ENCODE measurements at regions not wholly inside any gene's neighbourhood (a gene's known extent, or its start where the extent isn't known, plus 50 kb on each side); places are given as distances from the start of the nearest gene placed in this dataset.

DNA sequence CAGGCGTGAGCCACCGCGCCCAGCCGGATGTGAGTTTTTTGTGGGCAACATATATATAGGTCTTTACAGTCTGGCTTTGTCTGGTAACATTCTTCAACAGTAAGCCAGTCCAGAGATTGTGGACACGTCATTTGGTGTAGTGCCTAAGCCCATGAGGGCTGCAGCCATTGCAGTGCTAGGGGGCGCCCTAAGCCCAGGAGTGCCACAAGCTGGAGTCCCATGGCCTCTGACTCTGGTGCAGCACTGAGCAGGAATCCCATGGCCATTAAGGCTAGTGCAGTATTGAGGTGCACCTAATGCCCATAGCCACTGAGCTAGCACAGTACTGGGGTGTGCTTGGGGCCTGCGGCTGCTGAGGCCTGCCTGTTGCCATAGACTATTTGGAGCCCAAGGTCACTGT lies 136.4 kb upstream of the NDN start:
- H3K27me3 ChIP-seq (ENCODE audit: insufficient read depth, low read depth, low read length), result no peaks in the 10 kb centered on the region
- no peaks in the 10 kb centered on the region for H3K36me3 ChIP-seq (ENCODE audit: insufficient read depth, low read length)
- H3K9ac ChIP-seq (ENCODE audit: low read length), result no peak overlapping the region
- TF ChIP-seq CTCF (IDR thresholded peaks at IDR 0.05; ENCODE audit: poor library complexity, severe bottlenecking), result no peak
- TF ChIP-seq EZH2 (IDR thresholded peaks at IDR 0.05; ENCODE audit: borderline replicate concordance, insufficient read depth, low read length, poor library complexity, severe bottlenecking), result no peak
- TF ChIP-seq TAF1 (IDR thresholded peaks at IDR 0.05; ENCODE audit: low read depth), result no peak
- TF ChIP-seq SMC3 (conservative IDR thresholded peaks at IDR 0.05; ENCODE audit: poor library complexity), result no peak
- no peak overlapping the region for H3K4me3 ChIP-seq (ENCODE audit: low read length)
- H2AFZ ChIP-seq (ENCODE audit: low read depth, low read length), result no peak overlapping the region
- no peak overlapping the region for H3K27ac ChIP-seq (ENCODE audit: low read length)
- H3K4me2 ChIP-seq (ENCODE audit: low read length), result no peak overlapping the region
- H3K9me3 ChIP-seq (ENCODE audit: low read length), result no peaks in the 10 kb centered on the region
- no peaks in the 10 kb centered on the region for H3K9me2 ChIP-seq (ENCODE audit: insufficient read depth, low read length)
- H3K79me2 ChIP-seq (replicated peaks; ENCODE audit: insufficient read depth, low read length), result no peaks in the 10 kb centered on the region
- H3F3A ChIP-seq (ENCODE audit: insufficient read depth, low read length, poor library complexity, severe bottlenecking), result no peaks in the 10 kb centered on the region
- no peaks in the 10 kb centered on the region for H4K20me1 ChIP-seq (ENCODE audit: insufficient read depth)

DNA sequence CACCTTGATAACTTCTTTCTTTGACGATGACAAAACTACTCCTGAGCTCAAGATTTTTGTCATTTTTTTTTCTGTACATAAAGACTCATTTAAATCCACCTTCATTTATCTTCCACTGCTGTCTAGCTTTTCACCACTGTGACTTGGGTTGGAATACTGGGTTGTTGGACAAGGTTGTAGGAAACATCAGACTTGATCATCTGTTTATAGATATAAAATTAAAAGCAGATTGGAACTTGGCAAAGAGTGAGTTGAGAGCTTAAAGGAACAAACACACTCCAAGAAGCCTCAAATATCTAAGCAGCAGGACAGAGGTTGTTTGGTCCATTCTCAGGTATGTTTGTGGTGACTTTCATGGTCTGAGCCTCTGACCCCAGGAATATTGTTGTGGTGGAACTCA lies 141.7 kb upstream of the NDN start:
- no peak overlapping the region for H3K9ac ChIP-seq (ENCODE audit: low read length)

More for the DNA sequence above, 141.7 kb upstream of the NDN start:
- no peaks in the 10 kb centered on the region for H3K9me2 ChIP-seq (ENCODE audit: insufficient read depth, low read length)
- H3K27me3 ChIP-seq (ENCODE audit: insufficient read depth, low read depth, low read length), result no peaks in the 10 kb centered on the region
- no peaks in the 10 kb centered on the region for H4K20me1 ChIP-seq (ENCODE audit: insufficient read depth)
- H2AFZ ChIP-seq (ENCODE audit: low read depth, low read length), result no peak overlapping the region
- H3K4me2 ChIP-seq (ENCODE audit: low read length), result no peak overlapping the region
- H3K27ac ChIP-seq (ENCODE audit: low read length), result no peak overlapping the region
- H3F3A ChIP-seq (ENCODE audit: insufficient read depth, low read length, poor library complexity, severe bottlenecking), result no peaks in the 10 kb centered on the region
- no peaks in the 10 kb centered on the region for H3K79me2 ChIP-seq (replicated peaks; ENCODE audit: insufficient read depth, low read length)
- no peak overlapping the region for H3K4me3 ChIP-seq (ENCODE audit: low read length)
- no peaks in the 10 kb centered on the region for H3K36me3 ChIP-seq (ENCODE audit: insufficient read depth, low read length)
- TF ChIP-seq RAD21 (conservative IDR thresholded peaks at IDR 0.05) (no peak), CTCF (IDR thresholded peaks at IDR 0.05; ENCODE audit: poor library complexity, severe bottlenecking) (no peak), EZH2 (IDR thresholded peaks at IDR 0.05; ENCODE audit: borderline replicate concordance, insufficient read depth, low read length, poor library complexity, severe bottlenecking) (no peak), SMC3 (conservative IDR thresholded peaks at IDR 0.05; ENCODE audit: poor library complexity) (no peak), POLR2AphosphoS5 (IDR thresholded peaks at IDR 0.05) (no peak), EP300 (conservative IDR thresholded peaks at IDR 0.05; ENCODE audit: poor library complexity, severe bottlenecking) (no peak), TAF1 (IDR thresholded peaks at IDR 0.05; ENCODE audit: low read depth) (no peak), MXI1 (conservative IDR thresholded peaks at IDR 0.05; ENCODE audit: poor library complexity, severe bottlenecking) (no peak)
- TF ChIP-seq, protein P1, sequence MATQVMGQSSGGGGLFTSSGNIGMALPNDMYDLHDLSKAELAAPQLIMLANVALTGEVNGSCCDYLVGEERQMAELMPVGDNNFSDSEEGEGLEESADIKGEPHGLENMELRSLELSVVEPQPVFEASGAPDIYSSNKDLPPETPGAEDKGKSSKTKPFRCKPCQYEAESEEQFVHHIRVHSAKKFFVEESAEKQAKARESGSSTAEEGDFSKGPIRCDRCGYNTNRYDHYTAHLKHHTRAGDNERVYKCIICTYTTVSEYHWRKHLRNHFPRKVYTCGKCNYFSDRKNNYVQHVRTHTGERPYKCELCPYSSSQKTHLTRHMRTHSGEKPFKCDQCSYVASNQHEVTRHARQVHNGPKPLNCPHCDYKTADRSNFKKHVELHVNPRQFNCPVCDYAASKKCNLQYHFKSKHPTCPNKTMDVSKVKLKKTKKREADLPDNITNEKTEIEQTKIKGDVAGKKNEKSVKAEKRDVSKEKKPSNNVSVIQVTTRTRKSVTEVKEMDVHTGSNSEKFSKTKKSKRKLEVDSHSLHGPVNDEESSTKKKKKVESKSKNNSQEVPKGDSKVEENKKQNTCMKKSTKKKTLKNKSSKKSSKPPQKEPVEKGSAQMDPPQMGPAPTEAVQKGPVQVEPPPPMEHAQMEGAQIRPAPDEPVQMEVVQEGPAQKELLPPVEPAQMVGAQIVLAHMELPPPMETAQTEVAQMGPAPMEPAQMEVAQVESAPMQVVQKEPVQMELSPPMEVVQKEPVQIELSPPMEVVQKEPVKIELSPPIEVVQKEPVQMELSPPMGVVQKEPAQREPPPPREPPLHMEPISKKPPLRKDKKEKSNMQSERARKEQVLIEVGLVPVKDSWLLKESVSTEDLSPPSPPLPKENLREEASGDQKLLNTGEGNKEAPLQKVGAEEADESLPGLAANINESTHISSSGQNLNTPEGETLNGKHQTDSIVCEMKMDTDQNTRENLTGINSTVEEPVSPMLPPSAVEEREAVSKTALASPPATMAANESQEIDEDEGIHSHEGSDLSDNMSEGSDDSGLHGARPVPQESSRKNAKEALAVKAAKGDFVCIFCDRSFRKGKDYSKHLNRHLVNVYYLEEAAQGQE (IDR thresholded peaks at IDR 0.05; ENCODE audit: borderline replicate concordance), result no peak
- H3K9me3 ChIP-seq (ENCODE audit: low read length), result no peaks in the 10 kb centered on the region

All from neural cell (in vitro differentiated cells).